Activated CD8-positive, alpha-beta memory T cell treated with anti-CD3 and anti-CD28 coated beads, Interleukin-2, amount 10 ng/mL, durations not matched to agents 7 days and 5 days (primary cell): ENCODE measurements at regions not wholly inside any gene's neighbourhood (a gene's known extent, or its start where the extent isn't known, plus 50 kb on each side); places are given as distances from the start of the nearest gene placed in this dataset.

Source experiments
- ATAC-seq: fragments of 150-1000 bp; cut with Tn5 transposase; one replicate; pipeline ENCODE4 v1.10.0; 2021; ENCODE audit warnings: moderate library complexity
- CTCF ChIA-PET: fragments of 350-600 bp; sonication (Branson Sonifier 250); formaldehyde crosslinking; loops from one replicate; lab custom pipeline; 2021; ENCODE audit warnings: antibody characterized with exemption; lab: Charles Lee
- DNase-seq: peaks from one replicate; pipeline ENCODE4 v3.0.0-alpha.2; 2020
- H3K27ac Mint-ChIP-seq: one replicate; pipeline ENCODE4 v1.8.0; 2021; ENCODE audit warnings: mild to moderate bottlenecking, mixed read lengths
- H3K27me3 Mint-ChIP-seq: one replicate; pipeline ENCODE4 v1.8.0; 2021; ENCODE audit warnings: mixed read lengths
- H3K36me3 Mint-ChIP-seq: one replicate; pipeline ENCODE4 v1.8.0; 2021; ENCODE audit warnings: mild to moderate bottlenecking, mixed read lengths
- H3K4me1 Mint-ChIP-seq: one replicate; pipeline ENCODE4 v1.8.0; 2021; ENCODE audit warnings: mixed read lengths
- H3K4me3 Mint-ChIP-seq: one replicate; pipeline ENCODE4 v1.8.0; 2021; ENCODE audit warnings: mild to moderate bottlenecking, moderate library complexity, mixed read lengths
- H3K9me3 Mint-ChIP-seq: one replicate; pipeline ENCODE4 v1.8.0; 2022; ENCODE audit warnings: low read depth, mixed read lengths

GRCh38 chr2:120620025-120620793, 115.5 kb upstream of the GLI2 start:
- Mint-ChIP-seq H3K27me3 (no peaks in the 10 kb centered on the region), H3K36me3 (no peaks in the 10 kb centered on the region), H3K9me3 (no peaks in the 10 kb centered on the region), H3K4me1 (no peaks in the 10 kb centered on the region), H3K4me3 (no peak overlapping the region), H3K27ac (no peak overlapping the region)
- ATAC-seq, result no peak
- CTCF ChIA-PET, result no interaction called here
- DNase-seq, result no peak

GRCh38 chr2:120622159-120622869, 113.4 kb upstream of the GLI2 start:
- DNase-seq (no peak), ATAC-seq (no peak)
- no peak overlapping the region for H3K4me3 Mint-ChIP-seq
- no peaks in the 10 kb centered on the region for H3K4me1 Mint-ChIP-seq
- no peak overlapping the region for H3K27ac Mint-ChIP-seq
- H3K36me3 Mint-ChIP-seq, result no peaks in the 10 kb centered on the region
- CTCF ChIA-PET, result no interaction called here
- no peaks in the 10 kb centered on the region for H3K9me3 Mint-ChIP-seq
- H3K27me3 Mint-ChIP-seq, result no peaks in the 10 kb centered on the region

GRCh38 chr2:120622886-120623753, 112.5 kb upstream of the GLI2 start:
- CTCF ChIA-PET, result no interaction called here
- DNase-seq (no peak), ATAC-seq (no peak)
- Mint-ChIP-seq H3K27ac (no peak overlapping the region), H3K4me3 (no peak overlapping the region), H3K27me3 (no peaks in the 10 kb centered on the region), H3K36me3 (no peaks in the 10 kb centered on the region), H3K9me3 (no peaks in the 10 kb centered on the region), H3K4me1 (no peaks in the 10 kb centered on the region)

GRCh38 chr2:120624061-120624737, 111.5 kb upstream of the GLI2 start:
- no peaks in the 10 kb centered on the region for H3K4me1 Mint-ChIP-seq
- DNase-seq (no peak), ATAC-seq (no peak)
- CTCF ChIA-PET, result no interaction called here
- H3K4me3 Mint-ChIP-seq, result no peak overlapping the region
- no peaks in the 10 kb centered on the region for H3K9me3 Mint-ChIP-seq
- no peaks in the 10 kb centered on the region for H3K27me3 Mint-ChIP-seq
- no peak overlapping the region for H3K27ac Mint-ChIP-seq
- H3K36me3 Mint-ChIP-seq, result no peaks in the 10 kb centered on the region

- no peak overlapping the region for H3K27ac Mint-ChIP-seq
- DNase-seq (no peak), ATAC-seq (no peak)
- no peak overlapping the region for H3K4me3 Mint-ChIP-seq
- H3K9me3 Mint-ChIP-seq, result no peaks in the 10 kb centered on the region
- CTCF ChIA-PET, result no interaction called here
- no peaks in the 10 kb centered on the region for H3K36me3 Mint-ChIP-seq
- H3K4me1 Mint-ChIP-seq, result no peaks in the 10 kb centered on the region
- H3K27me3 Mint-ChIP-seq, result no peaks in the 10 kb centered on the region
Observed at GRCh38 chr2:120624738-120625446, 110.8 kb upstream of the GLI2 start.

GRCh38 chr2:120625865-120626560, 109.7 kb upstream of the GLI2 start:
- CTCF ChIA-PET, result no interaction called here

GRCh38 chr2:120626566-120626965, 109.1 kb upstream of the GLI2 start:
- Mint-ChIP-seq H3K4me3 (no peak overlapping the region), H3K27me3 (no peaks in the 10 kb centered on the region), H3K9me3 (no peaks in the 10 kb centered on the region), H3K27ac (no peak overlapping the region), H3K36me3 (no peaks in the 10 kb centered on the region), H3K4me1 (no peaks in the 10 kb centered on the region)
- ATAC-seq, result no peak
- DNase-seq, result no peak
- CTCF ChIA-PET, result no interaction called here

More at GRCh38 chr2:120625865-120626560, 109.7 kb upstream of the GLI2 start:
- no peak overlapping the region for H3K4me3 Mint-ChIP-seq
- H3K9me3 Mint-ChIP-seq, result no peaks in the 10 kb centered on the region
- H3K36me3 Mint-ChIP-seq, result no peaks in the 10 kb centered on the region
- no peak overlapping the region for H3K27ac Mint-ChIP-seq
- H3K27me3 Mint-ChIP-seq, result no peaks in the 10 kb centered on the region
- H3K4me1 Mint-ChIP-seq, result no peaks in the 10 kb centered on the region
- ATAC-seq, result no peak
- no peak for DNase-seq

- no peaks in the 10 kb centered on the region for H3K36me3 Mint-ChIP-seq
- no peaks in the 10 kb centered on the region for H3K27me3 Mint-ChIP-seq
- no peaks in the 10 kb centered on the region for H3K9me3 Mint-ChIP-seq
- no peak for DNase-seq
- no peaks in the 10 kb centered on the region for H3K4me1 Mint-ChIP-seq
- H3K27ac Mint-ChIP-seq, result no peak overlapping the region
- CTCF ChIA-PET, result no interaction called here
- no peak for ATAC-seq
- H3K4me3 Mint-ChIP-seq, result no peak overlapping the region
Observed at GRCh38 chr2:120628248-120628647, 107.4 kb upstream of the GLI2 start.

GRCh38 chr2:120629241-120629895, 106.3 kb upstream of the GLI2 start:
- CTCF ChIA-PET, result no interaction called here
- H3K4me3 Mint-ChIP-seq, result no peak overlapping the region
- no peak for ATAC-seq

GRCh38 chr2:120630031-120630701, 105.5 kb upstream of the GLI2 start:
- Mint-ChIP-seq H3K36me3 (no peaks in the 10 kb centered on the region), H3K27ac (no peak overlapping the region), H3K4me1 (no peaks in the 10 kb centered on the region), H3K9me3 (no peaks in the 10 kb centered on the region), H3K4me3 (no peak overlapping the region), H3K27me3 (no peaks in the 10 kb centered on the region)
- ATAC-seq, result no peak
- DNase-seq, result no peak
- CTCF ChIA-PET, result no interaction called here

More at GRCh38 chr2:120629241-120629895, 106.3 kb upstream of the GLI2 start:
- no peak for DNase-seq
- Mint-ChIP-seq H3K9me3 (no peaks in the 10 kb centered on the region), H3K36me3 (no peaks in the 10 kb centered on the region), H3K4me1 (no peaks in the 10 kb centered on the region), H3K27ac (no peak overlapping the region), H3K27me3 (no peaks in the 10 kb centered on the region)

- CTCF ChIA-PET, result no interaction called here
- H3K27ac Mint-ChIP-seq, result no peak overlapping the region
- no peak overlapping the region for H3K4me3 Mint-ChIP-seq
- DNase-seq, result no peak
- ATAC-seq, result no peak
- no peaks in the 10 kb centered on the region for H3K36me3 Mint-ChIP-seq
- H3K4me1 Mint-ChIP-seq, result no peaks in the 10 kb centered on the region
- no peaks in the 10 kb centered on the region for H3K27me3 Mint-ChIP-seq
- H3K9me3 Mint-ChIP-seq, result no peaks in the 10 kb centered on the region
Observed at GRCh38 chr2:120631236-120631635, 104.4 kb upstream of the GLI2 start.
